CD4-positive, alpha-beta T cell treated with Interleukin-15 for 1 hour (primary cell): ENCODE measurements at regions not wholly inside any gene's neighbourhood (a gene's known extent, or its start where the extent isn't known, plus 50 kb on each side); places are given as distances from the start of the nearest gene placed in this dataset.

ENCODE experiments used
- DNase-seq: peaks from one replicate; pipeline ENCODE4 v3.0.0-alpha.2; 2020

GRCh38 chr9:86829496-86830046 lies 117.7 kb downstream of the GAS1 start:
- DNase-seq, result no peak

GRCh38 chr9:86828631-86829030 lies 118.7 kb downstream of the GAS1 start:
- DNase-seq, result no peak

- no peak for DNase-seq
Measured at GRCh38 chr9:86827893-86828292, 119.4 kb downstream of the GAS1 start.

GRCh38 chr9:86825299-86825698 lies 122.0 kb downstream of the GAS1 start:
- no peak for DNase-seq

GRCh38 chr9:86822006-86822801 lies 125.1 kb downstream of the GAS1 start:
- no peak for DNase-seq

GRCh38 chr9:86821006-86821845 lies 126.1 kb downstream of the GAS1 start:
- no peak for DNase-seq

- no peak for DNase-seq
Measured at GRCh38 chr9:86819552-86819951, 127.8 kb downstream of the GAS1 start.

- no peak for DNase-seq
Measured at GRCh38 chr9:86818636-86819035, 128.7 kb downstream of the GAS1 start.

- no peak for DNase-seq
Measured at GRCh38 chr9:86816868-86817267, 130.4 kb downstream of the GAS1 start.

- no peak for DNase-seq
Measured at GRCh38 chr9:86816366-86816765, 130.9 kb downstream of the GAS1 start.

- DNase-seq, result no peak
Measured at GRCh38 chr9:86812616-86813015, 134.7 kb downstream of the GAS1 start.

GRCh38 chr9:86809759-86810367 lies 137.4 kb downstream of the GAS1 start:
- DNase-seq, result no peak

GRCh38 chr9:86809151-86809550 lies 138.2 kb downstream of the GAS1 start:
- DNase-seq, result no peak

GRCh38 chr9:86807367-86807976 lies 139.8 kb downstream of the GAS1 start:
- no peak for DNase-seq

- DNase-seq, result no peak
Measured at GRCh38 chr9:86804011-86804410, 143.3 kb downstream of the GAS1 start.

GRCh38 chr9:86802900-86803673 lies 144.2 kb downstream of the GAS1 start:
- DNase-seq, result no peak

GRCh38 chr9:86801246-86801645 lies 146.1 kb downstream of the GAS1 start:
- no peak for DNase-seq

GRCh38 chr9:86800681-86801080 lies 146.6 kb downstream of the GAS1 start:
- no peak for DNase-seq

GRCh38 chr9:86798966-86799365 lies 148.3 kb downstream of the GAS1 start:
- DNase-seq, result no peak

GRCh38 chr9:86796666-86797065 lies 150.6 kb downstream of the GAS1 start:
- DNase-seq, result no peak

GRCh38 chr9:86795823-86796553 lies 151.3 kb downstream of the GAS1 start:
- no peak for DNase-seq
